Tibial artery (tissue), 4 donors: ENCODE measurements at regions not wholly inside any gene's neighbourhood (a gene's known extent, or its start where the extent isn't known, plus 50 kb on each side); places are given as distances from the start of the nearest gene placed in this dataset.

ENCODE experiments used
- DNase-seq, 2 donors: peaks; one replicate each; pipeline ENCODE4 v3.0.0-alpha.2; 2019
- H3K27ac ChIP-seq, 2 donors: fragments of 200-600 bp; sonication (generic) in 1 of 2; 1 replicate in 1 of 2; 2 replicates in 1 of 2; pipeline ENCODE4 v1.5.1; 2018 to 2019; ENCODE audit warnings: mild to moderate bottlenecking in 1 of 2
- H3K27me3 ChIP-seq, 2 donors: fragments of 200-600 bp; sonication (generic) in 1 of 2; one replicate each; pipeline versions ENCODE4 v1.5.1 to v1.6.0; 2016 to 2019
- H3K36me3 ChIP-seq, 3 donors: fragments of 200-600 bp; sonication (generic) in 2 of 3; one replicate each; pipeline ENCODE4 v1.5.1; 2016 to 2019; ENCODE audit warnings: mild to moderate bottlenecking in 2 of 3
- H3K4me1 ChIP-seq, 4 donors: fragments of 200-600 bp; sonication (generic) in 2 of 4; 1 replicate in 3 of 4; 2 replicates in 1 of 4; pipeline ENCODE4 v1.5.1; 2016 to 2019
- H3K4me3 ChIP-seq, 2 donors: fragments of 200-600 bp; sonication (generic) in 1 of 2; 1 replicate in 1 of 2; 2 replicates in 1 of 2; pipeline ENCODE4 v1.5.1; 2018 to 2019; ENCODE audit warnings: mild to moderate bottlenecking in 2 of 2
- H3K9me3 ChIP-seq, 3 donors: fragments of 200-600 bp; sonication (generic) in 1 of 3; one replicate each; pipeline ENCODE4 v1.5.1; 2016 to 2019
- intact Hi-C: fragments of 100-400 bp; cut with DNase I; formaldehyde crosslinking; loops from one replicate; pipeline ENCODE4 v1.15.0; 2023; ENCODE audit warnings: low total_unique reads
- TF ChIP-seq, protein P1 (sequence below), 2 experiments: fragments of 200-600 bp in 1 of 2; fragments of 450-650 bp in 1 of 2; IDR thresholded peaks; one replicate each; pipeline ENCODE4 v1.5.1; 2017 to 2019; ENCODE audit warnings: antibody characterized with exemption in 2 of 2, mild to moderate bottlenecking in 1 of 2, moderate library complexity in 1 of 2

DNA sequence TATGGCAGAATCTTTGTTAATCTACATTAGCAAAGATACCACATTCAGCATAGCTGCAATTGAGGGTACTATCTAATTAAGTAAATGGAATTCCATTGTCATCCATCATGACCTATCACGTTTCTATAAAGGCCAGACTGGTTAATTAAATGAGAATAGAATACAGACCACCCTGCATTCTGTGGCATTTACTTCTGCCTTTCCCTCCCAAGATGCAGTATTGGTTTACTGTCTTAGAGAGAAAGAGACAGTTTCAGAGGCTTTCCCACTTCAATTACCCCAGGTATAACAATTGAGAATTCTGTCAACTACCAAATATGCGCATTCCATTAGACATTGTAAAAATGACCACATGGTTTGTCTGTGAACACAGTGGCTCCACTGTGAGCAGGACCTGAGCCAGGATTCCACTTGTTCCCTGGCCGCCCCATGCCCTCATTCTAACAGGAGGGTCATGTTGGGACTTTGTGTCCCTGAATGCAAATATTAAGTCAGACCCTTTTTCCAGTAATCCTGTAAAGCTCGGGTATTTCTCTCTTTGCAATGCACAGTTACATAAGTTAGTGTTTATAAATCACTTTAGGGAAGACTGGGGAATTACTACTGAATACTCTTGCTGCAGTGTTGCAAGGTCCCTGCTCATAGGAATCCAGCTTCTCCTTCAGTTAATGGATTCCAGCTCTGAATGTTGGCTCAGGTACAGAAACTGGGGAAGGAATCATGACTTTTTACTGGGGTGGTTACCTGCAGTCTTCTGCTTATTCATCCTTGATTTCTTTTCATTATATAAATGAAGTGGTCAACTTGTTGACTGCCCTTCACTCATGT is 261.0 kb downstream of the PDGFC start:
- no peaks in the 10 kb centered on the region for H3K9me3 ChIP-seq
- TF ChIP-seq, protein P1, sequence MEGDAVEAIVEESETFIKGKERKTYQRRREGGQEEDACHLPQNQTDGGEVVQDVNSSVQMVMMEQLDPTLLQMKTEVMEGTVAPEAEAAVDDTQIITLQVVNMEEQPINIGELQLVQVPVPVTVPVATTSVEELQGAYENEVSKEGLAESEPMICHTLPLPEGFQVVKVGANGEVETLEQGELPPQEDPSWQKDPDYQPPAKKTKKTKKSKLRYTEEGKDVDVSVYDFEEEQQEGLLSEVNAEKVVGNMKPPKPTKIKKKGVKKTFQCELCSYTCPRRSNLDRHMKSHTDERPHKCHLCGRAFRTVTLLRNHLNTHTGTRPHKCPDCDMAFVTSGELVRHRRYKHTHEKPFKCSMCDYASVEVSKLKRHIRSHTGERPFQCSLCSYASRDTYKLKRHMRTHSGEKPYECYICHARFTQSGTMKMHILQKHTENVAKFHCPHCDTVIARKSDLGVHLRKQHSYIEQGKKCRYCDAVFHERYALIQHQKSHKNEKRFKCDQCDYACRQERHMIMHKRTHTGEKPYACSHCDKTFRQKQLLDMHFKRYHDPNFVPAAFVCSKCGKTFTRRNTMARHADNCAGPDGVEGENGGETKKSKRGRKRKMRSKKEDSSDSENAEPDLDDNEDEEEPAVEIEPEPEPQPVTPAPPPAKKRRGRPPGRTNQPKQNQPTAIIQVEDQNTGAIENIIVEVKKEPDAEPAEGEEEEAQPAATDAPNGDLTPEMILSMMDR (IDR thresholded peaks at IDR 0.05): no peak
- H3K27me3 ChIP-seq: no peaks in the 10 kb centered on the region
- intact Hi-C loops: no loop called here
- no peak for DNase-seq
- H3K4me1 ChIP-seq: no peaks in the 10 kb centered on the region
- H3K27ac ChIP-seq: no peak overlapping the region
- H3K36me3 ChIP-seq: no peaks in the 10 kb centered on the region
- H3K4me3 ChIP-seq: no peak overlapping the region

DNA sequence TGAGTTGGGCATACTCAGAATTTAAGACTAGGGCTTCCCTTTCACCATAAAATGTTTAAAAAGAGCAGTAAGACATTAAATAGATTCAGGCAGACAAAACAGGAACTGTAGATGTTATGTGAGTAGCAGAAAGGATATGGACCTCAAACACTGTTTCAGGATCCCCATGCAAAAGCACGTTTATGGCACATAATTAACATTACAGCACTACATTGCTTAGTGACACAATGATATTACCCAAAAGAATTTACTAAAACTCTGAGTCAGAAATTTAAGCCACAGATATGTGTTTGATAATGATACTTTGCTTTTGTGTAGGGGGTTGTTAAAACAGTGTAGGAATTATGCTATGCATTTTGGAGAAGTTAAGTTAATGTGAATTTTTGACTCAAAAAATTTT is 266.3 kb downstream of the PDGFC start:
- TF ChIP-seq, protein P1 (IDR thresholded peaks at IDR 0.05): no peak

DNA sequence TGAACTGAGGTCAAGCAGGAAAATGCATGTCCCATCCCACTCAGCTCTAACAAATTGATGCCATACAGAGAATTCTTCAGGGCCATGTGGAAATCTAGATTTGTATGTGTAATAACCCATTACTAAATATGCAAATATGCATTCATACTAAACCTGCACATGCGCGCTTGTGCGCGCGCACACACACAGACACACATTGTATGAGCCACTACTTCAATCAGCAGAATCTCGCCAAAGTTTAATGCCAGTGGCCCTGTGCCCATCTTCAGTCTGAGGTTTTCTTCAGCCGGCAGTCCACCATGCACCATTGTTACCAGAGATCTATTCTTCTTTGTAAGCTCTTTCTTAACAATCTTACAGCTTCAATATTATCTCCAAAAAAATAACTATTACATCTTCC is 276.4 kb downstream of the PDGFC start:
- H3K9me3 ChIP-seq: no peaks in the 10 kb centered on the region
- no peaks in the 10 kb centered on the region for H3K4me1 ChIP-seq
- H3K27me3 ChIP-seq: no peaks in the 10 kb centered on the region
- H3K4me3 ChIP-seq: no peak overlapping the region
- no peak for DNase-seq
- no peak overlapping the region for H3K27ac ChIP-seq
- intact Hi-C loops: no loop called here
- H3K36me3 ChIP-seq: no peaks in the 10 kb centered on the region
- TF ChIP-seq, protein P1 (IDR thresholded peaks at IDR 0.05): no peak

More for the DNA sequence above, 266.3 kb downstream of the PDGFC start:
- Histone ChIP-seq H3K27me3 (no peaks in the 10 kb centered on the region), H3K9me3 (no peaks in the 10 kb centered on the region), H3K36me3 (no peaks in the 10 kb centered on the region), H3K27ac (no peak overlapping the region), H3K4me3 (no peak overlapping the region), H3K4me1 (no peaks in the 10 kb centered on the region)
- intact Hi-C loops: no loop called here
- DNase-seq: no peak

- no peaks in the 10 kb centered on the region for H3K4me1 ChIP-seq
- H3K27me3 ChIP-seq: no peaks in the 10 kb centered on the region
- TF ChIP-seq, protein P1 (IDR thresholded peaks at IDR 0.05): no peak
- no peaks in the 10 kb centered on the region for H3K9me3 ChIP-seq
- no peaks in the 10 kb centered on the region for H3K36me3 ChIP-seq
- no peak for DNase-seq
- intact Hi-C loops: no loop called here
- H3K27ac ChIP-seq: no peak overlapping the region
- no peak overlapping the region for H3K4me3 ChIP-seq
These were observed 277.2 kb downstream of the PDGFC start for GRCh38 chr4:156694413-156694812.

DNA sequence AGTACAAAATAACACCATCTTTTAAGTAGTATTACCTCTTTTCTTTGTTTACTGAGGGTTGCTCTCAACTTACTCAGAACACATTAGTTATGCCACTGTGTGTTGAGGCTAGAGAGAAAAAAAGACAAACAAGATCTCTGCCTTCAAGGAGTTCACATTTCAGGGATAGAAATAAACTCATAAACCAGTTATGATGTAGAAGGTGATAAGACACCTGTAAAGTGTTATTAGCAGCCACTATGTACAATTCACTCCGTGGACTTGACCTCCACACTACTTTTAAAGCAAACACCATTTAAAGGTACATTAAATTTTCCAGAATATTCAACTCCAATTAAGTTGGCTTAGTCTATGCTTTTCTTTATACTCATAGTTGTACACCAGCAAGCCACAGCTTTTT is 278.0 kb downstream of the PDGFC start:
- no peaks in the 10 kb centered on the region for H3K36me3 ChIP-seq
- no peaks in the 10 kb centered on the region for H3K9me3 ChIP-seq
- TF ChIP-seq, protein P1 (IDR thresholded peaks at IDR 0.05): no peak
- H3K27ac ChIP-seq: no peak overlapping the region
- no peaks in the 10 kb centered on the region for H3K27me3 ChIP-seq
- no peaks in the 10 kb centered on the region for H3K4me1 ChIP-seq
- intact Hi-C loops: no loop called here
- DNase-seq: no peak
- no peak overlapping the region for H3K4me3 ChIP-seq
